ENCODE measurements at regions not wholly inside any gene's neighbourhood (a gene's known extent, or its start where the extent isn't known, plus 50 kb on each side); places are given as distances from the start of the nearest gene placed in this dataset.
"Not testable (repeated sequence)": the region's sequence is repeated elsewhere in the genome, so short reads cannot be mapped to it uniquely, and the experiment has no call there.

DNA sequence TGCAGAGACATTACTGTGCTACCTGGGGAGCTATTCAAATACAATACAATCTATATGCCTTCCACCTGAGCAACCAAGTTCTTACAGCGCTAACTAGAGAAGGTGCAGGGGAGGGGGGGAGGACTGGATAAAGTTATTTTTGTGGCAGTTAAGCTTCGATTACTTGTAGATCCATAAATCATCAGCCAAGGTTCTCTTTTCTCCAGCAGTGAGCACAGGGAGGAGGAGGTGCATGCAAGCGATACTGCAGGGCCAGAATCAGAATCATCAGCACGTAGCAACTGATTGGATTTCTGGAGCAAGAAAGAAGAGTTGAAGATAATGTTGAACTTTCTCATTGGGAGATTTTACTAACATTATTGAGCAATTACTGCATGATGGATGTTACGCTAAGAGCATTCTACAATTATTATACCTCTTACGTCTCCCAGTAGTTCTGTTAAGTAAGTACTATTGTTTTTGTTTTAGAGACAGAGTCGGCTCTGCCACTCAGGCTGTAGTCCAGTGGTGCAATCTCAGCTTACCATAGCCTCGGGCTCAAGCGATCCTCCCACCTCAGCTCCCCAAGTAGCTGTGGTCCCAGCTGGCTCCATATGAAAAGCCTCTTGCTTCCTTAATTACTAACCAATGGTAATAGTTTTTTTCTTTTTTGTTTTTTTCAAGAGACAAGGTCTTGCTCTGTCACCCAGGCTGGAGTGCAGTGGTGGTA lies 74.6 kb upstream of the EEA1 start:
- no peaks in the 10 kb centered on the region for H3K9me3 Mint-ChIP-seq
- H3K27me3 Mint-ChIP-seq: no peaks in the 10 kb centered on the region
- ATAC-seq (no peak), DNase-seq (no peak)
- H3K4me3 Mint-ChIP-seq: no peak overlapping the region
- H3K4me1 Mint-ChIP-seq: no peaks in the 10 kb centered on the region
- POLR2A ChIA-PET: no interaction called here
- no peak overlapping the region for H3K27ac Mint-ChIP-seq
- H3K36me3 Mint-ChIP-seq: no peaks in the 10 kb centered on the region

DNA sequence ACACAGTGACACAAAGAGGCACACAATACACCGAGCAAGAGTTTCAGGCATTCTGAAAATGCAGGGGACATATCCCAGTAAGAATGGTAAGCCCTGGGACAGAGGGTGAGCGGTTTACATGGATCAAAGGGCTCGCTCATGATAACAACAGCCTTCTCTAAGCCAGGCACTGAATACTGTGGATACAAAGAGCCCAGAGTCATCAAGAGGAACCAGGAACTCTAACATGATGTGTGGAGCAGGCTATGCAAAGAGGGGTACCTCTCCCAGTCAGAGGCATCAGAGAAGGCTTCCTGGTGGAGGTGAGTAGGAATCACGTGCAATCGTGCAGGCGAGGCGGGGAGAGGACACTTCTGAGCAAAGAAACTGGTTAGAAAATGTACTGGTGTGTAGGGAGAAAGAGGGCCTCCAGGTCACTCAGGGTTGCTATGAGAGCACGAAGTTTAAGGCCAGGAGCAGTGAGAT lies 76.9 kb upstream of the EEA1 start:
- no peak for DNase-seq
- Mint-ChIP-seq H3K27ac (no peak overlapping the region), H3K36me3 (no peaks in the 10 kb centered on the region), H3K9me3 (no peaks in the 10 kb centered on the region), H3K4me1 (no peaks in the 10 kb centered on the region), H3K27me3 (no peaks in the 10 kb centered on the region), H3K4me3 (no peak overlapping the region)
- ATAC-seq: no peak
- POLR2A ChIA-PET: no interaction called here

DNA sequence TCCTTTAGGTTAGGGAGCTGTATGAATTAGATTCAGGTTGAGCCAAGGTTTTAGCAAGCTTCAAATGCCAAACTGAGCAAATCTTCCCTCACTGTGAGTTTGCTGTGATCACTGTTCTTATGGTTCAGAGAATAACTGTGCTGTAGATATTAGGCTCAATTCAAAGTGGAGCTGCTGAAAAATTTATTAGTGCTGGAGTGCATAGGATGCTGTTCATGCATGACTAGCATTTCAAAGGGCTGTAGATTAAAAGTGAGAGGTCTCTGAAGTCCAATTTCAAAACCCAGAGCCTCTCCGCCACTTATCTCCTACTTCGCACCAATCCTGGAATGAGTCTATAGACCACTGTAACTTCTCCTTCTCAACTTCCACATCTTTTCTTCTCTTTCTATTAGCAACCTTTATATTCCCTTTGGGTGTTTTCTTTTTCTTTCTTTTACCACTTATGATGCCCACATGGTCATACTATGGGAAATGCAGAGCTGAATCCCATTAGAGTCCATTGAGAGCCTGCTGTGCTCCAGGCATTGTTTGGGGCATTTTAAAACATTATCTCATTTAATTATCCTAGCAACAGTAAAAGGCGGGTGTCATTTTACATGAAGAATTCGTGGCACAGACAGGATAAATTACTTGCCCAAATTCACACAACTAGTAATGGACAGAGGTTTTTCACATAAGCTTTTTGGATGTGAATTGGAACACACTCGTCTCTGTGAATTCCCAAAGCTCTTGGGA lies 77.5 kb upstream of the EEA1 start:
- Mint-ChIP-seq H3K36me3 (no peaks in the 10 kb centered on the region), H3K4me3 (no peak overlapping the region), H3K27me3 (no peaks in the 10 kb centered on the region), H3K4me1 (no peaks in the 10 kb centered on the region), H3K27ac (no peak overlapping the region), H3K9me3 (no peaks in the 10 kb centered on the region)
- no peak for DNase-seq
- POLR2A ChIA-PET: no interaction called here
- ATAC-seq: no peak

DNA sequence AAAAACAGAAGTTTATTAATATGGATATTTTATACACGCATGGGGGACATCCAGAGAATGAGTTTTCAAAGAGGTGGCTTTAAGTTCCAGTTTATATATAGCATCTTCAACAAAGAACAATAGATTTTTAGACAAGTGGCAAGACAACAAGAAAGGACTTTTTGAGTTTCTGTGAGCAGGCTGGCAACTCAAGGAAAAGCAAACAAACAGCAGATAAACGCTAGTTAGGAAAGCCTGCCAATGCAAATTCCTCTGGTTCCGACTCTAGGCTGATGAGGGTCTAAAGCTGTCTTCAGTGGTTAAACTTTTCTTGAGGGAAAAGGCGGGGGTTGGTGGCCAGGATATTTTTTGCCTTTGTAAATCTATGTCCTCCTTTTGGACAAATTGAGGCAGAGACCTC lies 78.4 kb upstream of the EEA1 start:
- Mint-ChIP-seq H3K9me3 (no peaks in the 10 kb centered on the region), H3K4me1 (no peaks in the 10 kb centered on the region), H3K27me3 (no peaks in the 10 kb centered on the region), H3K27ac (no peak overlapping the region), H3K36me3 (no peaks in the 10 kb centered on the region), H3K4me3 (no peak overlapping the region)
- ATAC-seq (no peak), DNase-seq (no peak)
- POLR2A ChIA-PET: no interaction called here

DNA sequence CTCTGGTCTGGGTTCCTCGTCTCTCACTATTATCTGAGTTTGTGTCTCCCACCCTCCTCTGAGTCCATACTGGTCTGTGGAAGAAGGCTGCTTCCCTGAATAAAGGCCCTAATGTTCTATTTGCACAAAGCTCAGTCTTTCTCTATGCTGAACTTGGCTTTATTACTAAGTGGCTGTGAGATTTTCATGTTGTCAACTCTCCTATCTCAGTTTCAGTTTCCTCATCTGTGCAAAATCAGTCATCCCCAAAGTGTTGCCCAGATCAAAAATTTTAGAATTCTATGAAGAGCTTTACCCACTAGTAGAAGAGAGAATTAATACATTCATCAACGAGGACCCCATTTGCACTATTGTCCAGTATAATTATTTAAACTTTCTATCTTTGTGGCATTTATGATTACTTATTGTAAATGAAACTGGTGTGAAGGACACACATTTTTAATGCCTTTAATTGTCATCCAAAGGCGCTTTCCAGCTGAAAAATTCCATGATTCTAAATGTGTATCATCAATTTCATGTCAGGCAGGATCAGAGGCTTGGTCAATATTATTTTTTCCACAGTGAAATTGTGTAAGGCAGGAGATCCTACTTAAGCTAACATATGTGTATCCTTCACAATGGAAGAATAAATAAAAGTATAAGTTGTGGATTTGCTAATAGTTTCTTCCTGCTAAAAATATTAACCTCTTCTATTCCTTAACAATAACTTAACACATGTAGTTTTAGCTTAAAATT lies 79.1 kb upstream of the EEA1 start:
- Mint-ChIP-seq H3K9me3 (no peaks in the 10 kb centered on the region), H3K27me3 (no peaks in the 10 kb centered on the region), H3K4me3 (no peak overlapping the region), H3K27ac (no peak overlapping the region), H3K36me3 (no peaks in the 10 kb centered on the region), H3K4me1 (no peaks in the 10 kb centered on the region)
- POLR2A ChIA-PET: no interaction called here
- no peak for ATAC-seq
- DNase-seq: no peak

DNA sequence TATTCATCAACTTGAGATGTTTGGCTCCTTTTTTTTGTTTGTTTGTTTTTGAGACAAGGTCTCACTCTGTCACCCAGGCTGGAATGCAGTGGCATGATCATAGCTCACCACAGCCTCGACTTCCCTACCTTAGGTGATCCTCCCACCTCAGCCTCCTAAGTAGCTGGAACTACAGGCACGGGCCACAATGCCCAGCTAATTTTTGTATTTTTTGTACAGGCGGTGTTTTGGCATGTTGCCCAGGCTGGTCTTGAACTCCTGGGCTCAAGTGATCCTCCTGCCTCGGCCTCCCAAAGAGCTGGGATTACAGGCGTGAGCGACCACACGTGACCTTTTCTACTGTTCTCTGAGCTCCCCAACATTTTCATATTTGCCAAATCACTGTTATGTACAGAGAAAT lies 79.8 kb upstream of the EEA1 start:
- H3K4me3 Mint-ChIP-seq, H3K4me1 Mint-ChIP-seq, H3K27ac Mint-ChIP-seq, H3K36me3 Mint-ChIP-seq, ATAC-seq, POLR2A ChIA-PET, H3K9me3 Mint-ChIP-seq, DNase-seq, H3K27me3 Mint-ChIP-seq: not testable (repeated sequence)

DNA sequence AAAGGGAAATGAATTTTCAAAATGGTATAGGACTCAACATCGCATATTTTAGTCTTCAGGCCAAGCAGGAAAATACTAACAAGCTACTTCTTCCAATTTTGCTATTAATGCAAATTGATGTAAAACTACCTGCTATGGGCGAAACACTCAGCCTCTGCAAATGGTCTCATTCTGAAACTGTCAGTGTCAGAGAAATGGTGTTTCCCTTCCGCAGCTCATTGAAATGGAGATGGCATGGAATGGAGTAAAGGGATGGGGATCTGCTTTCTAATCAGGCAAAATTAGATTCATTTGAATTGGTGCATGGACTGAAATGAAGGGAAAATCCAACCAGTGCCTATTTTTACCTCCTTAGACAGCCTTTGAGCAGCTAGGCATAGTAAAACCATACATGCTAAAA lies 80.4 kb upstream of the EEA1 start:
- H3K4me3 Mint-ChIP-seq: no peak overlapping the region
- H3K4me1 Mint-ChIP-seq: peaks cover 0 to 2% (median 0%) of the 10 kb centered on the region in 4 donors
- POLR2A ChIA-PET: no interaction called here
- no peaks in the 10 kb centered on the region for H3K9me3 Mint-ChIP-seq
- ATAC-seq (no peak), DNase-seq (no peak)
- H3K36me3 Mint-ChIP-seq: no peaks in the 10 kb centered on the region
- H3K27ac Mint-ChIP-seq: no peak overlapping the region
- H3K27me3 Mint-ChIP-seq: no peaks in the 10 kb centered on the region

DNA sequence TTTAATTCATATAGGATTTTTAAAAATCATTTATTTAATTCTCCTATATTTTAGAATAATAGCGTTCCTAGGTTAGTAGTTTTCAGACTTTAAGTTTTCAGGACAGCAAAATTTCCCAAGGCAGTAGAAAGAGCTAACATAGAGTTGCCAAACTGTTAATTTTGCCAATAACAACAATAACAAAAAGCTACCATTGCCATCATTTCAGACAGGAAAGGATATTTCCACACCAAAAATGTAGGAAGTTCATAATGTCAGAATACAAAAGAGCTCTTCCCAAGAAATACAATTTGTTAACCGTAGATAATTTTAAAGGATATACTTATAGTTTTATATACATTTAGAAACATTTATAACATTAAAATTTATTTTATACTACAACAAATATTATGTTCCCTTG lies 81.4 kb upstream of the EEA1 start:
- Mint-ChIP-seq H3K27me3 (no peaks in the 10 kb centered on the region), H3K27ac (no peak overlapping the region), H3K9me3 (no peaks in the 10 kb centered on the region), H3K36me3 (no peaks in the 10 kb centered on the region), H3K4me1 (peaks cover 0 to 2% (median 0%) of the 10 kb centered on the region in 4 donors), H3K4me3 (no peak overlapping the region)
- POLR2A ChIA-PET: no interaction called here
- ATAC-seq: no peak
- no peak for DNase-seq

DNA sequence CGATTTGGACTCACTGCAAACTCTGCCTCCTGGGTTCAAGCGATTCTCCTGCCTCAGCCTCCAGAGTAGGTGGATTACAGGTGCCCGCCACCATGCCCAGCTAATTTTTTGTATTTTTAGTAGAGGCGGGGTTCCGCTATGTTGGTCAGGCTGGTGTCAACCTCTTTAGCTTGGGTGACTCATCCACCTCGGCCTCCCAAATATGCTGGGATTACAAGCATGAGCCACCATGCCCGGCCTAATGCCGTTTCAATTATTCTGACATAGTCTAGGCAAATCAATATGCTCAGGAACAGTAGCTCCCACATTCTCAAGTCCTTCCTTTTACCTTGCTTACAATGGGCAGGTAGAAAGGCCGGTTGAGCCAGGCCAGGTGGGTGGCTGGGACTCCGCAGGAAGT lies 82.0 kb upstream of the EEA1 start:
- no peak overlapping the region for H3K27ac Mint-ChIP-seq
- DNase-seq: no peak
- POLR2A ChIA-PET: no interaction called here

DNA sequence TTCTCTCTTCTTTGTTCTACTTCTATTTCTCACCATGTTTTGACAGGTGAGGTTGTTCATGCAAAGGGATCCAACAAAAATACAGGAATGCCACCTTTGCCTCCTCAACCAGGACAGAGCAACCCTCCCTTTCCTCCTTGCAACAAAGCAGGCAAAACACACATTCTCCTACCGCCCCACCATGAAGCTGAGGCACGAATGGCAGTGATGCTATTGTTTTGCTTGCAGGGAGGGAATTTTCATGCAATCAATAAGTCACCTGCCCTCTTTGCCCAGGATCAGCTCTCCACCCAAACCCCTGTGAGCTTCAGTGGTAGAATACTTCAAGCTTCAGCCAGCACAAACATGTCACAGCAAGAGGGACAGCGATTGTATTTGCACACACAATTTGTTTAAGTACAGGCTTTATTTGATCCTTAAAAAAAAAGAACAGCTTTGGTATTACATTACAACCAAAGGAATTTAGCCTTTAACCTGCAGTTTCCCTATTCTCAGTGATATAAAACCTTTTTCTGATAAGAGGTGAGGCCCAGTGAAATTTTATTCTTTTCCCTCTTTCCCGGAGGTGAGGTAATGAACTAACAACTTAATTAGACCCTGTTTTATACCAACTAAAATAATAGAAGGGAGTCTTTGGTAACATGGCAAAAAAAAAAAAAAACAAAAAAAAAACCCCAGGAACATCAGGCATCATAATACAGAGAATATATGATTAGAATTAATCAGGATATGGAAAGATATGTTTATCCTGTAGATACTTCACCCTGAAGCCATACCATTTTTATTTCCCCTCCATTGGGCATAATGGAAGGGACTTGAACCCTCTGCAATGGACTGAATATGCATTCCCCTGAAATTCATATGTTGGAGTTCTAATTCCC lies 87.0 kb upstream of the EEA1 start:
- Mint-ChIP-seq H3K27me3 (peaks cover 0 to 3% (median 0%) of the 10 kb centered on the region in 5 donors), H3K4me1 (peaks cover 0 to 2% (median 0%) of the 10 kb centered on the region in 4 donors), H3K27ac (no peak overlapping the region), H3K9me3 (peaks cover 0 to 1% (median 0%) of the 10 kb centered on the region in 9 donors), H3K36me3 (no peaks in the 10 kb centered on the region), H3K4me3 (no peak overlapping the region)
- POLR2A ChIA-PET: no interaction called here
- ATAC-seq (no peak), DNase-seq (no peak)

More for the DNA sequence above, 82.0 kb upstream of the EEA1 start:
- Mint-ChIP-seq H3K36me3 (no peaks in the 10 kb centered on the region), H3K4me3 (no peak overlapping the region), H3K27me3 (no peaks in the 10 kb centered on the region), H3K9me3 (no peaks in the 10 kb centered on the region), H3K4me1 (peaks cover 0 to 2% (median 0%) of the 10 kb centered on the region in 4 donors)
- no peak for ATAC-seq

DNA sequence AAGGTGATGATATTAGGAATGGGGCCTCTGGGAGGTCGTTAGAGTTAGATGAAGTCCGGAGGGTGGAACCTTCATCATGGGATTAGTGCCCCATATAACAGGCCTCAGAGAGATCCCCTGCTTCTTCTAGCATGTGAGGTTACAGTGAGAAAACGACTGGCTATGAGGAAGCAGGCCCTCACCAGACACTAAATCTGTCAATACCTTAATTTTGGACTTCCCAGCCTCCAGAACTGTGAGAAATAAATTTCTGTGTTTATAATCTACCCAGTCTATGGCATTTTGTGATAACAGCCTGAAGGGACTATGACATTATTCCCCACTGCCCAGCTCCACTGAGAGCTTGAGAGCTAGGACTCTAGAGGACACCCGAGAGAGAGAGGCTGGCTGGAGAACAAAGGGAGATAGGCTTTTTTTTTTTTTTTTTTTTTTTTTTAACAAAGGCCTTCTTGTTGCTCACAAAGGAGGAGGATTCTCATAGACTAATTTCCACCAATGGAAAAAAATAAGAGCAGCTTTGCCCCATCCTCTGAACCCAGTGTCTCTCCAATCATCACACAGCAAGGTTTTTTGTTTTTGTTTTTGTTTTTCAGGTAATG lies 87.8 kb upstream of the EEA1 start:
- DNase-seq: no peak
- POLR2A ChIA-PET: no interaction called here
- Mint-ChIP-seq H3K4me1 (peaks cover 0 to 2% (median 0%) of the 10 kb centered on the region in 4 donors), H3K36me3 (no peaks in the 10 kb centered on the region), H3K4me3 (no peak overlapping the region), H3K27ac (no peak overlapping the region), H3K27me3 (peaks cover 0 to 3% (median 0%) of the 10 kb centered on the region in 5 donors), H3K9me3 (peaks cover 0 to 1% (median 0%) of the 10 kb centered on the region in 9 donors)
- no peak for ATAC-seq

DNA sequence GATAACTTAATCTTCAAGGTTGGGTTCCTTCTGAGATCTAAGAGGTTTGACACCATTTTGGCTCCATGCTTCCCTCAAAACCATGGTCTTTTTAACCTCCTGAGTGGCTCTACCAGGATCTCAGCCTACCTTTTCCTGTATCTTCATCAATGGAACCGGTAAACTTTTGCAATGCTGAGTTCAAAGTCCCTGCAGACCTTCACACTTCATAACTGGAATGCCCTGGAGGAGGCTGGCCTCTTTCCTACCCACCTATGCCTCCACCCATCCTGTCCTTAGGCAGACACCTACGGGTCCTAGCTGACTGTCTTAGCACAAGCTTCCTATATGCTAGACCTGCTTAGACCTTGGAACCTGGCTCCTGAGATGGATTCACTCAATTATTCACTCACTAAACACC lies 89.5 kb upstream of the EEA1 start:
- ATAC-seq (no peak), DNase-seq (no peak)
- Mint-ChIP-seq H3K27ac (no peak overlapping the region), H3K27me3 (peaks cover 0 to 3% (median 0%) of the 10 kb centered on the region in 5 donors), H3K4me1 (peaks cover 0 to 2% (median 0%) of the 10 kb centered on the region in 4 donors), H3K9me3 (peaks cover 0 to 1% (median 0%) of the 10 kb centered on the region in 9 donors), H3K4me3 (no peak overlapping the region), H3K36me3 (no peaks in the 10 kb centered on the region)
- POLR2A ChIA-PET: no interaction called here
